Activated naive CD4-positive, alpha-beta T cell treated with anti-CD3 and anti-CD28 coated beads, Interleukin-2, amount 50 U/mL, for 16 hours (primary cell): ENCODE measurements at regions not wholly inside any gene's neighbourhood (a gene's known extent, or its start where the extent isn't known, plus 50 kb on each side); places are given as distances from the start of the nearest gene placed in this dataset.
"Not testable (repeated sequence)": the region's sequence is repeated elsewhere in the genome, so short reads cannot be mapped to it uniquely, and the experiment has no call there.

Source experiments
- DNase-seq: peaks from one replicate; pipeline ENCODE4 v3.0.0-alpha.2; 2020

- no peak for DNase-seq
These were observed 176.5 kb upstream of the CTNND2 start for GRCh38 chr5:12080761-12081160.

- not testable (repeated sequence) for DNase-seq
These were observed 174.0 kb upstream of the CTNND2 start for GRCh38 chr5:12078286-12078685.

- no peak for DNase-seq
These were observed 169.2 kb upstream of the CTNND2 start for GRCh38 chr5:12073426-12073825.

- no peak for DNase-seq
These were observed 168.2 kb upstream of the CTNND2 start for GRCh38 chr5:12072441-12072840.

- no peak for DNase-seq
These were observed 167.2 kb upstream of the CTNND2 start for GRCh38 chr5:12071455-12071854.

GRCh38 chr5:12023614-12024241, 119.5 kb upstream of the CTNND2 start:
- DNase-seq, result no peak

GRCh38 chr5:12022444-12022843, 118.2 kb upstream of the CTNND2 start:
- no peak for DNase-seq

- no peak for DNase-seq
These were observed 115.1 kb upstream of the CTNND2 start for GRCh38 chr5:12019306-12019705.

- DNase-seq, result no peak
These were observed 112.8 kb upstream of the CTNND2 start for GRCh38 chr5:12017007-12017406.

GRCh38 chr5:12016159-12016746, 112.0 kb upstream of the CTNND2 start:
- DNase-seq, result no peak

GRCh38 chr5:12013351-12013750, 109.1 kb upstream of the CTNND2 start:
- no peak for DNase-seq

- no peak for DNase-seq
These were observed 99.4 kb upstream of the CTNND2 start for GRCh38 chr5:12003680-12004079.

GRCh38 chr5:11998397-11998796, 94.2 kb upstream of the CTNND2 start:
- no peak for DNase-seq

GRCh38 chr5:11997942-11998341, 93.7 kb upstream of the CTNND2 start:
- DNase-seq, result no peak

- no peak for DNase-seq
These were observed 88.3 kb upstream of the CTNND2 start for GRCh38 chr5:11992518-11992917.

- no peak for DNase-seq
These were observed 81.7 kb upstream of the CTNND2 start for GRCh38 chr5:11985993-11986392.

- DNase-seq, result no peak
These were observed 80.0 kb upstream of the CTNND2 start for GRCh38 chr5:11984196-11984595.

GRCh38 chr5:11981986-11982385, 77.7 kb upstream of the CTNND2 start:
- DNase-seq, result no peak

- no peak for DNase-seq
These were observed 73.7 kb upstream of the CTNND2 start for GRCh38 chr5:11977904-11978303.

GRCh38 chr5:11973469-11973868, 69.2 kb upstream of the CTNND2 start:
- no peak for DNase-seq

- no peak for DNase-seq
These were observed 59.0 kb upstream of the CTNND2 start for GRCh38 chr5:11963227-11963626.

GRCh38 chr5:11962122-11962521, 57.9 kb upstream of the CTNND2 start:
- no peak for DNase-seq

GRCh38 chr5:11958321-11958720, 54.1 kb upstream of the CTNND2 start:
- DNase-seq, result no peak

GRCh38 chr5:11955331-11955730, 51.1 kb upstream of the CTNND2 start:
- DNase-seq, result no peak
